ENCODE measurements at regions not wholly inside any gene's neighbourhood (a gene's known extent, or its start where the extent isn't known, plus 50 kb on each side); places are given as distances from the start of the nearest gene placed in this dataset.
"Not testable (repeated sequence)": the region's sequence is repeated elsewhere in the genome, so short reads cannot be mapped to it uniquely, and the experiment has no call there.

GRCh38 chr13:44129418-44129817 is 244.2 kb upstream of the SERP2 start:
- DNase-seq: no peak

GRCh38 chr13:44131069-44131614 is 242.5 kb upstream of the SERP2 start:
- DNase-seq: no peak

GRCh38 chr13:44132710-44133109 is 240.9 kb upstream of the SERP2 start:
- no peak for DNase-seq

- DNase-seq: no peak
Observed at GRCh38 chr13:44133626-44134025, 240.0 kb upstream of the SERP2 start.

- DNase-seq: no peak
Observed at GRCh38 chr13:44135566-44135965, 238.1 kb upstream of the SERP2 start.

GRCh38 chr13:44136696-44137268 is 236.8 kb upstream of the SERP2 start:
- peak; percentile 72 for DNase-seq

- DNase-seq: no peak
Observed at GRCh38 chr13:44137466-44137865, 236.2 kb upstream of the SERP2 start.

GRCh38 chr13:44140146-44140545 is 233.5 kb upstream of the SERP2 start:
- DNase-seq: peak; percentile 94

GRCh38 chr13:44140888-44141724 is 232.5 kb upstream of the SERP2 start:
- DNase-seq: peak; percentile 50

- DNase-seq: peak; percentile 96
Observed at GRCh38 chr13:44141725-44142539, 231.7 kb upstream of the SERP2 start.

- DNase-seq: no peak
Observed at GRCh38 chr13:44142540-44142867, 231.1 kb upstream of the SERP2 start.

- DNase-seq: peak; percentile 15
Observed at GRCh38 chr13:44142941-44143665, 230.5 kb upstream of the SERP2 start.

- DNase-seq: no peak
Observed at GRCh38 chr13:44146138-44146537, 227.5 kb upstream of the SERP2 start.

GRCh38 chr13:44147233-44147632 is 226.4 kb upstream of the SERP2 start:
- DNase-seq: no peak

- DNase-seq: no peak
Observed at GRCh38 chr13:44147648-44148047, 226.0 kb upstream of the SERP2 start.

GRCh38 chr13:44148159-44148914 is 225.3 kb upstream of the SERP2 start:
- DNase-seq: no peak

GRCh38 chr13:44149231-44149630 is 224.4 kb upstream of the SERP2 start:
- DNase-seq: not testable (repeated sequence)

GRCh38 chr13:44149821-44150220 is 223.8 kb upstream of the SERP2 start:
- DNase-seq: no peak

- no peak for DNase-seq
Observed at GRCh38 chr13:44151474-44151873, 222.2 kb upstream of the SERP2 start.

GRCh38 chr13:44153496-44153895 is 220.1 kb upstream of the SERP2 start:
- no peak for DNase-seq

- DNase-seq: peak; percentile 5
Observed at GRCh38 chr13:44155422-44156293, 218.0 kb upstream of the SERP2 start.

Data from DMS53 (cell line).